ENCODE measurements at regions not wholly inside any gene's neighbourhood (a gene's known extent, or its start where the extent isn't known, plus 50 kb on each side); places are given as distances from the start of the nearest gene placed in this dataset.

- Histone ChIP-seq H3K9ac (ENCODE audit: low read depth, low read length) (no peak overlapping the region), H3K4me1 (ENCODE audit: control insufficient read depth, insufficient read depth, low read length) (no peaks in the 10 kb centered on the region), H3K4me2 (ENCODE audit: low read depth, low read length) (no peak overlapping the region), H3K4me3 (ENCODE audit: insufficient read depth, low read depth, low read length) (no peak overlapping the region), H3K27ac (ENCODE audit: insufficient read depth, low read length) (no peak overlapping the region), H3K4ac (ENCODE audit: low read depth, low read length) (no peak overlapping the region), H3K23ac (ENCODE audit: low read depth, low read length) (no peak overlapping the region), H2AK5ac (ENCODE audit: low read depth, low read length) (no peak overlapping the region), H3K79me1 (ENCODE audit: low read depth in 1 of 2, low read length in 2 of 2) (no peaks in the 10 kb centered on the region), H2BK15ac (ENCODE audit: low read depth, low read length) (no peak overlapping the region), H3K56ac (ENCODE audit: extremely low read depth, insufficient read depth, low read length) (no peak overlapping the region), H4K20me1 (ENCODE audit: insufficient read depth, low read length) (no peaks in the 10 kb centered on the region), H3K27me3 (ENCODE audit: control insufficient read depth, insufficient read depth, low read length) (peaks cover 8% of the 10 kb centered on the region), H3K9me1 (ENCODE audit: insufficient read depth, low read length) (no peaks in the 10 kb centered on the region), H3K14ac (replicated peaks; ENCODE audit: low read depth, low read length) (no peak overlapping the region), H3K9me3 (ENCODE audit: control insufficient read depth, insufficient read depth, low read length) (peaks cover 2% of the 10 kb centered on the region; the same call in 1 of the 2 replicates), H2BK20ac (ENCODE audit: low read depth, low read length) (no peak overlapping the region), H2BK5ac (ENCODE audit: low read depth, low read length, poor library complexity, severe bottlenecking) (no peak overlapping the region), H3K18ac (ENCODE audit: low read depth, low read length) (no peak overlapping the region), H4K5ac (ENCODE audit: low read depth, low read length) (no peak overlapping the region), H4K8ac (ENCODE audit: low read depth in 2 of 2, low read length in 2 of 2) (no peak overlapping the region), H3K36me3 (ENCODE audit: control insufficient read depth, insufficient read depth, low read length) (no peaks in the 10 kb centered on the region), H2AFZ (replicated peaks; ENCODE audit: low read length, poor library complexity) (no peak overlapping the region), H2AK9ac (replicated peaks; ENCODE audit: low read depth, low read length, poor library complexity) (no peak overlapping the region), H2BK120ac (ENCODE audit: low read depth, low read length) (no peak overlapping the region), H4K91ac (ENCODE audit: insufficient read depth, low read depth, low read length) (no peak overlapping the region)
- TF ChIP-seq FOS (IDR thresholded peaks at IDR 0.05; ENCODE audit: low read depth, low read length) (no peak), USF2 (IDR thresholded peaks at IDR 0.05; ENCODE audit: low read depth, low read length) (no peak), MAFK (IDR thresholded peaks at IDR 0.05; ENCODE audit: low read depth, low read length) (no peak), CHD1 (IDR thresholded peaks at IDR 0.05; ENCODE audit: low read depth, low read length) (no peak), POLR2A (IDR thresholded peaks at IDR 0.05; ENCODE audit: low read depth, low read length) (no peak), ELK1 (IDR thresholded peaks at IDR 0.05; ENCODE audit: borderline replicate concordance, low read depth, low read length) (no peak), SMC3 (IDR thresholded peaks at IDR 0.05; ENCODE audit: low read depth, low read length) (no peak), RCOR1 (IDR thresholded peaks at IDR 0.05; ENCODE audit: insufficient replicate concordance, low read length) (no peak), CTCF (conservative IDR thresholded peaks at IDR 0.05; ENCODE audit: low read depth, low read length) (no peak), CEBPB (IDR thresholded peaks at IDR 0.05; ENCODE audit: low read depth, low read length) (no peak), NFE2L2 (IDR thresholded peaks at IDR 0.05; ENCODE audit: low read depth, low read length) (no peak), RAD21 (IDR thresholded peaks at IDR 0.05; ENCODE audit: low read length) (no peak), BHLHE40 (IDR thresholded peaks at IDR 0.05; ENCODE audit: low read depth, low read length) (no peak), MXI1 (IDR thresholded peaks at IDR 0.05; ENCODE audit: borderline replicate concordance, low read depth, low read length) (no peak), RFX5 (IDR thresholded peaks at IDR 0.05; ENCODE audit: low read depth, low read length) (no peak)
- ATAC-seq (ENCODE audit: low read depth) (no peak), DNase-seq (no peak)
- ChIA-PET POLR2A (ENCODE audit: unreplicated experiment) (no interaction called here), CTCF (no interaction called here)
- intact Hi-C loops (cut with micrococcal nuclease) (no loop called here), dilution Hi-C loops (cut with HindIII; ENCODE audit: low sequenced_read_pairs, unreplicated experiment) (no loop called here), in situ Hi-C loops (cut with MboI; ENCODE audit: low sequenced_read_pairs) (no loop called here)
- 43% methylated on average over 1 of the region's 3 CpGs; no CpG with 5 or more reads in 1 of the 2 experiments for WGBS, 2 experiments (ENCODE audit: extremely low coverage in 2 of 2, insufficient read length in 1 of 2)
- BruUV-seq (replicated peaks) = no TSS peak
These were observed 50.9 kb upstream of the SPRED1 start for GRCh38 chr15:38201714-38202113.

Data from IMR-90 (cell line).